KMS-11 (cell line): ENCODE measurements at regions not wholly inside any gene's neighbourhood (a gene's known extent, or its start where the extent isn't known, plus 50 kb on each side); places are given as distances from the start of the nearest gene placed in this dataset.

Source experiments
- H2AFZ ChIP-seq: fragments of 200-600 bp; sonication (generic); 2 replicates; pipeline ENCODE4 v1.6.1; 2016; ENCODE audit warnings: antibody characterized with exemption, mixed run types, low read depth
- H3K27ac ChIP-seq: fragments of 200-600 bp; sonication (generic); 2 replicates; pipeline ENCODE4 v1.6.1; 2016; ENCODE audit warnings: mild to moderate bottlenecking, mixed run types
- H3K27me3 ChIP-seq: fragments of 200-600 bp; sonication (generic); 2 replicates; pipeline ENCODE4 v1.6.1; 2017; ENCODE audit warnings: mild to moderate bottlenecking, low read depth, mixed run types, moderate library complexity; ENCODE audit not compliant: insufficient read depth
- H3K36me3 ChIP-seq: fragments of 200-600 bp; sonication (generic); 2 replicates; pipeline ENCODE4 v1.6.1; 2017; ENCODE audit warnings: mild to moderate bottlenecking, mixed run types; ENCODE audit not compliant: insufficient read depth
- H3K4me1 ChIP-seq: fragments of 200-600 bp; sonication (generic); 2 replicates; pipeline ENCODE4 v1.6.1; 2016; ENCODE audit warnings: mild to moderate bottlenecking, low read depth, mixed run types; ENCODE audit not compliant: poor library complexity, severe bottlenecking
- H3K4me2 ChIP-seq: fragments of 200-600 bp; sonication (generic); 2 replicates; pipeline ENCODE4 v1.7.0; 2016; ENCODE audit warnings: mild to moderate bottlenecking, mixed run types
- H3K4me3 ChIP-seq: fragments of 200-600 bp; sonication (generic); IDR thresholded peaks from 2 replicates; pipeline ENCODE4 v1.6.1; 2017; ENCODE audit warnings: low read depth, low read length, mixed read lengths; ENCODE audit not compliant: insufficient read depth
- H3K79me2 ChIP-seq: fragments of 200-600 bp; sonication (generic); 2 replicates; pipeline ENCODE4 v1.6.1; 2016; ENCODE audit warnings: low read depth, mixed run types; ENCODE audit not compliant: insufficient read depth
- H3K9ac ChIP-seq: fragments of 200-600 bp; sonication (generic); 2 replicates; pipeline ENCODE4 v1.6.1; 2016; ENCODE audit warnings: mild to moderate bottlenecking, mixed run types
- H4K20me1 ChIP-seq: fragments of 200-600 bp; sonication (generic); 2 replicates; pipeline ENCODE4 v1.6.1; 2016; ENCODE audit warnings: mild to moderate bottlenecking, mixed run types; ENCODE audit not compliant: insufficient read depth
- TF ChIP-seq, protein P1 (sequence below): fragments of 200-600 bp; sonication (generic); conservative IDR thresholded peaks from 2 replicates; pipeline ENCODE4 v1.6.1; 2017; ENCODE audit warnings: low read depth, mild to moderate bottlenecking, antibody characterized with exemption, low read length, moderate library complexity, mixed read lengths

DNA sequence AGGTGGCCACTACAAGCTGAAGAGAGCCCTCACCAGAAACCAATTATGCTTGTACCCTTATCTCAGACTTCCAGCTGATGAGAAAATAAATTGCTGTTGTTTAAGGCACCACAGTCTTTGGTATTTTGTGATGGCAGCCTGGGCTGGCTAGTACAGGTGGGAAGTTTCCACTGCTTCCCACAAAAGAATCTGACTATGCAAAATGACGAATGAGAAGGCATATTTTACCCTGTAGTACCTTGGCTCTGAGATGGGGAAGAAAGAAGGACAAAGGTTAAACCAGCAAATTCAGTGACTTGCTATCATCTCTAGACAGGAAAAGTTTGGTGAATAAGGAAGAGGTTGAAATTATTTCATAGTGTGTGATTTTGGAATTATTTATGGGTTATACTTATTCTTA, 112.8 kb upstream of the ELL2 start:
- Histone ChIP-seq H3K4me3 (no peak overlapping the region), H3K4me2 (no peak overlapping the region), H2AFZ (no peak overlapping the region), H3K27ac (no peak overlapping the region), H3K4me1 (no peaks in the 10 kb centered on the region), H4K20me1 (no peaks in the 10 kb centered on the region), H3K27me3 (no peaks in the 10 kb centered on the region), H3K36me3 (no peaks in the 10 kb centered on the region), H3K9ac (no peak overlapping the region), H3K79me2 (no peaks in the 10 kb centered on the region)
- TF ChIP-seq, protein P1, sequence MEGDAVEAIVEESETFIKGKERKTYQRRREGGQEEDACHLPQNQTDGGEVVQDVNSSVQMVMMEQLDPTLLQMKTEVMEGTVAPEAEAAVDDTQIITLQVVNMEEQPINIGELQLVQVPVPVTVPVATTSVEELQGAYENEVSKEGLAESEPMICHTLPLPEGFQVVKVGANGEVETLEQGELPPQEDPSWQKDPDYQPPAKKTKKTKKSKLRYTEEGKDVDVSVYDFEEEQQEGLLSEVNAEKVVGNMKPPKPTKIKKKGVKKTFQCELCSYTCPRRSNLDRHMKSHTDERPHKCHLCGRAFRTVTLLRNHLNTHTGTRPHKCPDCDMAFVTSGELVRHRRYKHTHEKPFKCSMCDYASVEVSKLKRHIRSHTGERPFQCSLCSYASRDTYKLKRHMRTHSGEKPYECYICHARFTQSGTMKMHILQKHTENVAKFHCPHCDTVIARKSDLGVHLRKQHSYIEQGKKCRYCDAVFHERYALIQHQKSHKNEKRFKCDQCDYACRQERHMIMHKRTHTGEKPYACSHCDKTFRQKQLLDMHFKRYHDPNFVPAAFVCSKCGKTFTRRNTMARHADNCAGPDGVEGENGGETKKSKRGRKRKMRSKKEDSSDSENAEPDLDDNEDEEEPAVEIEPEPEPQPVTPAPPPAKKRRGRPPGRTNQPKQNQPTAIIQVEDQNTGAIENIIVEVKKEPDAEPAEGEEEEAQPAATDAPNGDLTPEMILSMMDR = no peak

DNA sequence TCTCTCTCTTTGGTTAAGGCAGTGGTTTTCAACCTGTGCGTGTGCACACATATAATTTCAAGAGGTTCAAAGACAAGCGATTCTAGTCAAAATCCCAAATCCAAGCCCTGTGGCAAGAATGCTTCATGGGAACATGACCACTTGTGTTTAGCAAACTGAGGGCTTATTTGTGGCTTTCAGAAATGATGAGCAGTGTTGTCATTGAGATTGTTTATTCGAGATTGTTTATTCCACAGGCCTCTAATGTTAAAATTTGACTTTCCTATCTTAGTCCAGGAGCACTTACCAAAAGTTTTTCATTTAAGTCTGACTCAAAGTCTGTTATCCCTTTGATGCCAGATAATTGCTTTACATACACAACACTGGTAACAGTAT, 111.1 kb upstream of the ELL2 start:
- H4K20me1 ChIP-seq = no peaks in the 10 kb centered on the region
- H3K4me3 ChIP-seq = no peak overlapping the region
- no peak overlapping the region for H3K27ac ChIP-seq
- TF ChIP-seq, protein P1 = no peak
- no peaks in the 10 kb centered on the region for H3K36me3 ChIP-seq
- no peak overlapping the region for H3K9ac ChIP-seq
- H3K4me2 ChIP-seq = no peak overlapping the region
- H2AFZ ChIP-seq = no peak overlapping the region
- no peaks in the 10 kb centered on the region for H3K4me1 ChIP-seq
- no peaks in the 10 kb centered on the region for H3K27me3 ChIP-seq
- no peaks in the 10 kb centered on the region for H3K79me2 ChIP-seq

DNA sequence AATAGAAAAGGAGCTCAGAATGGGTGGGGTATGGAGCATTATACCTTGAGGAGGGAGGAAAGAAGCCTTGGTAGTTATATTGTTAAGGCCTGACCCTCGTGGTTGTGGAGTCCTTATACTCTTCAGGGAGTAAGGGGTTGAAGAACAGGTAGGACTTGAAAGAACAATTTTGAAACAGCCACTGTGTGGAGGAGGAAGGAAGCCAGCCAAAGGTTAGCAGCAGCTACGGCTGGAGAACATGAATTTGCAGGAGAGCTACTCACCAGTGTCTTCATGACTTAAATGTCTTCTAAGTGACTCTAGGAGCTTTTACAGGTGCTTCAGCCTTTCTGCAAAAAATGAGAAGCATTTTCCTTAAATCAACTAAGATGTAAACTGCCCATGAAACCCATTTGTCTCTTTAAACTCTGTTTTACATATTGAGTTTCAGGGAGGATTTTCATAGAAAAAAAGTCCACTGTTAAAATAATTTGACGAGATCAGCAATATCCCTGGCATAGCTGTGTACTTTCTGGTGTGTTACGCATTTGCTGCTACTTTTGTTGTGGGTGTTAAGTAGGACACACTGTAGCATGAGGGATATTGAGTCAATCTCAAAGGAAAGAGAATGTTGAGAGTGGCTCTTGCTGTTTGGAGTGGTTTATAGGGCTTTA, 110.6 kb upstream of the ELL2 start:
- H3K4me1 ChIP-seq = no peaks in the 10 kb centered on the region
- H3K9ac ChIP-seq = no peak overlapping the region
- H3K36me3 ChIP-seq = no peaks in the 10 kb centered on the region
- no peaks in the 10 kb centered on the region for H4K20me1 ChIP-seq
- H3K4me3 ChIP-seq = no peak overlapping the region
- H3K4me2 ChIP-seq = no peak overlapping the region
- TF ChIP-seq, protein P1 = no peak
- H3K27me3 ChIP-seq = no peaks in the 10 kb centered on the region
- no peaks in the 10 kb centered on the region for H3K79me2 ChIP-seq
- H2AFZ ChIP-seq = no peak overlapping the region
- H3K27ac ChIP-seq = no peak overlapping the region

DNA sequence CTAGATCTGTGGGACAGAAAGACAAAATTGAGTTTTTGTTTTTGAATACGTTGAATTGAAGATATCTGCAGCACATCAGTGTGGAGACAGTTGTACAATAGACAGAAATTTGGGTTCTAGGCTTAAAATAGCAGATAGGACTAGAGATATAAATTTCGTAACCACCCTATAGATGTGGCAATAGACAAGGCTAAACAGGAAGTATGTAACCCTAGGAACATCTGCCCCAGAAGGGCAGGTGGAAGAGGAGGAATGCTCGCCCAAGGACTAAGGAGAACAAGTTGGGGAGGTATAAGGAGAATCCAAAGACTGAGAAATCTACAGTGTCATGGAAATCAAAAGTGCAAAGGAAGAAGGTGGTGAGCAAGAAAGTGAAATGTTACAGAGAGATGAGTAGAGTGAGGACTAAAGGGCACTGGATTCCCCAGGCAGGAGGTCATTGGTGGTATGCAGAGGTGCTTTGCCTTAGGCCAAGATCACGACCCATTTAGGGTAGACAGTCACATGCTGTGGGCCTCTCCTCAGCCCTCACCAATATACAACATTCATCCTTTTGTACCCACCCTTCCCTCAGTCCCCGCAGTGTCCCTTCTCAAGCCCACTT, 109.1 kb upstream of the ELL2 start:
- Histone ChIP-seq H3K36me3 (no peaks in the 10 kb centered on the region), H3K79me2 (no peaks in the 10 kb centered on the region), H3K4me2 (no peak overlapping the region), H2AFZ (no peak overlapping the region), H3K27me3 (no peaks in the 10 kb centered on the region), H4K20me1 (no peaks in the 10 kb centered on the region), H3K4me1 (peaks cover 13% of the 10 kb centered on the region), H3K9ac (no peak overlapping the region), H3K27ac (no peak overlapping the region), H3K4me3 (no peak overlapping the region)
- TF ChIP-seq, protein P1 = no peak
